Fibroblast of lung (primary cell): ENCODE measurements at regions not wholly inside any gene's neighbourhood (a gene's known extent, or its start where the extent isn't known, plus 50 kb on each side); places are given as distances from the start of the nearest gene placed in this dataset.

Experiments
- DNase-seq, 2 donors: peaks; one replicate each; pipeline versions ENCODE4 v3.0.0 to v3.0.0-alpha.2; 2010; ENCODE audit warnings: low read depth in 2 of 2
- H2AFZ ChIP-seq: 2 replicates; pipeline ENCODE4 v1.5.1; 2012; ENCODE audit warnings: low read length, control low read depth, inconsistent platforms
- H3K27ac ChIP-seq: 2 replicates; pipeline ENCODE4 v1.5.1; 2011; ENCODE audit warnings: low read length, control low read depth; ENCODE audit not compliant: insufficient read depth
- H3K27me3 ChIP-seq: 2 replicates; pipeline ENCODE4 v1.5.1; 2011; ENCODE audit warnings: mild to moderate bottlenecking, low read length; ENCODE audit not compliant: control insufficient read depth, insufficient read depth
- H3K36me3 ChIP-seq: 2 replicates; pipeline ENCODE4 v1.5.1; 2011; ENCODE audit warnings: low read length; ENCODE audit not compliant: control insufficient read depth, insufficient read depth
- H3K4me1 ChIP-seq: 2 replicates; pipeline ENCODE4 v1.5.1; 2011; ENCODE audit warnings: low read length; ENCODE audit not compliant: control insufficient read depth, insufficient read depth; ENCODE audit errors: extremely low read depth
- H3K4me2 ChIP-seq: 2 replicates; pipeline ENCODE4 v1.5.1; 2011; ENCODE audit warnings: low read length, control low read depth; ENCODE audit not compliant: insufficient read depth; ENCODE audit errors: extremely low read depth
- H3K4me3 ChIP-seq, 4 experiments: fragments of 200-600 bp in 1 of 4; sonication (generic) in 1 of 4; replicated peaks in 1 of 4; 2 replicates each; pipeline ENCODE4 v1.5.1; 2011 to 2016; ENCODE audit warnings: low read length in 4 of 4, low read depth in 3 of 4, mild to moderate bottlenecking in 3 of 4, control low read depth in 2 of 4, inconsistent platforms in 1 of 4, mixed read lengths in 1 of 4; ENCODE audit not compliant: insufficient read depth in 1 of 4; ENCODE audit errors: control extremely low read depth in 1 of 4
- H3K79me2 ChIP-seq: 2 replicates; pipeline ENCODE4 v1.5.1; 2012; ENCODE audit warnings: mild to moderate bottlenecking, low read length, inconsistent platforms; ENCODE audit not compliant: control insufficient read depth, insufficient read depth
- H3K9ac ChIP-seq: 2 replicates; pipeline ENCODE4 v1.5.1; 2011; ENCODE audit warnings: mild to moderate bottlenecking, low read length, control low read depth; ENCODE audit not compliant: insufficient read depth
- H3K9me3 ChIP-seq: 2 replicates; pipeline ENCODE4 v1.5.1; 2012; ENCODE audit warnings: low read depth, low read length; ENCODE audit not compliant: control insufficient read depth, insufficient read depth
- H4K20me1 ChIP-seq: 2 replicates; pipeline ENCODE4 v1.5.1; 2011; ENCODE audit warnings: low read length; ENCODE audit not compliant: control insufficient read depth, insufficient read depth; ENCODE audit errors: extremely low read depth
- EZH2 ChIP-seq: IDR thresholded peaks from 2 replicates; pipeline ENCODE4 v1.5.1; 2012; ENCODE audit warnings: low read length, control low read depth, mild to moderate bottlenecking; ENCODE audit errors: missing control alignments
- TF ChIP-seq, protein P1 (sequence below), 2 donors: IDR thresholded peaks in 1 of 2; conservative IDR thresholded peaks in 1 of 2; 1 replicate in 1 of 2; 2 replicates in 1 of 2; pipeline ENCODE4 v1.5.1; 2011 to 2012; ENCODE audit warnings: low read length in 2 of 2, control low read depth in 1 of 2, inconsistent platforms in 1 of 2, low read depth in 1 of 2, mild to moderate bottlenecking in 1 of 2

DNA sequence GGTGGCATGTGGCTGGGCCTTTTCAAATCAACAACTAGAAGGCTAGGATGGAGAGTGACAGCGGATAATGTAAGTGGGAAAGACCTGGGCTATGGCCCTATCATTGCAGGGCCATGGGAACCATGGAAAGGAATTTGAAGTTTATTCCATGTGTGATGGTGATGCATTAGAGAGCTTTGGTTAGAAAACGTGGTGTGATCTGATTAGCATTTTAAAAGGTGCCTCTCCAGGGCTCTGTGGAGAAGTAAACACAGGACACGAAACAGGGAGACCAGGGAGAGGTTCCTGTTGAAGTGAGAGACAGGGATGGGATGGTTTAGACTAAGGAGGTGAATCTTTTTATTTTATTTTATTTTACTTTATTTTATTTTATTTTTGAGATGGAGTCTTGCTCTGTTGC lies 749.5 kb downstream of the GATA3 start:
- no peaks in the 10 kb centered on the region for H3K36me3 ChIP-seq
- H3K4me2 ChIP-seq, result no peak overlapping the region
- H3K4me3 ChIP-seq, result no peak overlapping the region
- H3K9ac ChIP-seq, result no peak overlapping the region
- H3K27me3 ChIP-seq, result no peaks in the 10 kb centered on the region
- no peaks in the 10 kb centered on the region for H3K4me1 ChIP-seq
- TF ChIP-seq, protein P1, sequence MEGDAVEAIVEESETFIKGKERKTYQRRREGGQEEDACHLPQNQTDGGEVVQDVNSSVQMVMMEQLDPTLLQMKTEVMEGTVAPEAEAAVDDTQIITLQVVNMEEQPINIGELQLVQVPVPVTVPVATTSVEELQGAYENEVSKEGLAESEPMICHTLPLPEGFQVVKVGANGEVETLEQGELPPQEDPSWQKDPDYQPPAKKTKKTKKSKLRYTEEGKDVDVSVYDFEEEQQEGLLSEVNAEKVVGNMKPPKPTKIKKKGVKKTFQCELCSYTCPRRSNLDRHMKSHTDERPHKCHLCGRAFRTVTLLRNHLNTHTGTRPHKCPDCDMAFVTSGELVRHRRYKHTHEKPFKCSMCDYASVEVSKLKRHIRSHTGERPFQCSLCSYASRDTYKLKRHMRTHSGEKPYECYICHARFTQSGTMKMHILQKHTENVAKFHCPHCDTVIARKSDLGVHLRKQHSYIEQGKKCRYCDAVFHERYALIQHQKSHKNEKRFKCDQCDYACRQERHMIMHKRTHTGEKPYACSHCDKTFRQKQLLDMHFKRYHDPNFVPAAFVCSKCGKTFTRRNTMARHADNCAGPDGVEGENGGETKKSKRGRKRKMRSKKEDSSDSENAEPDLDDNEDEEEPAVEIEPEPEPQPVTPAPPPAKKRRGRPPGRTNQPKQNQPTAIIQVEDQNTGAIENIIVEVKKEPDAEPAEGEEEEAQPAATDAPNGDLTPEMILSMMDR (conservative IDR thresholded peaks at IDR 0.05 in 1 of 2, IDR thresholded peaks at IDR 0.05 in 1 of 2; ENCODE audit: low read depth in 1 of 2, low read length in 2 of 2), result no peak
- no peak for TF ChIP-seq EZH2
- no peaks in the 10 kb centered on the region for H4K20me1 ChIP-seq
- no peak overlapping the region for H3K27ac ChIP-seq
- no peaks in the 10 kb centered on the region for H3K9me3 ChIP-seq
- DNase-seq, result no peak
- no peak overlapping the region for H2AFZ ChIP-seq
- H3K79me2 ChIP-seq, result no peaks in the 10 kb centered on the region

DNA sequence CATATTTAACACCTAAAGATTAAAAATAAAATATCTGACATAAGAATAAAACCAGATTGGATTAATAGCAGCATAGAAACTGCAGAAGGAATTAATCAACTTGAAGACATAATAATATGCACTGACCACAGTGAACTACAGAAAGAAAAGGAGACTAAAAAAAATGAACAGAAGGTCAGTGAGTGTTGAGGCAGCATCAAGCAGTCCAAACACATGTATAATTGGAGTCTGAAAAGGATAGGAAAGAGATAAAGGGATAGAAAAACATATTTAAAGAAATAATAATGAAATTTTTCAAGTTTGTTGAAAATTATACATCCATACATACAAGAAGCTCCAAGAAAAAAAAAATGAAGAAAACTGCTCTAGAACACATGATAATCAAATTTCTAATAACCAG lies 756.2 kb downstream of the GATA3 start:
- no peaks in the 10 kb centered on the region for H3K79me2 ChIP-seq
- H2AFZ ChIP-seq, result no peak overlapping the region
- no peak overlapping the region for H3K4me2 ChIP-seq
- no peaks in the 10 kb centered on the region for H3K4me1 ChIP-seq
- DNase-seq, result no peak
- no peak overlapping the region for H3K9ac ChIP-seq
- no peak overlapping the region for H3K4me3 ChIP-seq
- H4K20me1 ChIP-seq, result no peaks in the 10 kb centered on the region
- no peaks in the 10 kb centered on the region for H3K9me3 ChIP-seq
- H3K36me3 ChIP-seq, result no peaks in the 10 kb centered on the region
- no peak for TF ChIP-seq EZH2
- TF ChIP-seq, protein P1 (conservative IDR thresholded peaks at IDR 0.05 in 1 of 2, IDR thresholded peaks at IDR 0.05 in 1 of 2; ENCODE audit: low read depth in 1 of 2, low read length in 2 of 2), result no peak
- H3K27ac ChIP-seq, result no peak overlapping the region
- H3K27me3 ChIP-seq, result no peaks in the 10 kb centered on the region

DNA sequence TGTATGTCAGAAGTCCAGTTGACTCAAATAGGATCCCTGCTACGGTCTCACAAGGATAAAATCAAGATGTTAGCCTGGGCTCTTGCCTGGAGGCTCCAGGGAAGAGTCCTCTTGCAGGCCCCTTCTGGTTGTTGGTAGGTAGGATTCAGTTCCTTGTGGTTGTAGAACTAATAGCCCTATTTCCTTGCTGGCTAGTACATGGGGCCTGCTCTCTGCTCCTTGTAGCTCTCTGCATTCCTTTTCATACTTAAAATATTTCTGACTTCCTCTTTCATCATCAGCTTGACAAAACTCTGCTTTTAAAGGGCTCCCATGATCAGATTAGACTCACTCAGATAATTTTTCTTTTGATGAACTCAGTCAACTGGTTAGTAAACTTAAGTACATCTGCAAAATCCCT lies 756.7 kb downstream of the GATA3 start:
- Histone ChIP-seq H3K4me3 (no peak overlapping the region), H2AFZ (no peak overlapping the region), H3K9ac (no peak overlapping the region), H3K79me2 (no peaks in the 10 kb centered on the region), H3K4me1 (no peaks in the 10 kb centered on the region), H3K9me3 (no peaks in the 10 kb centered on the region), H3K27ac (no peak overlapping the region), H3K36me3 (no peaks in the 10 kb centered on the region), H4K20me1 (no peaks in the 10 kb centered on the region), H3K4me2 (no peak overlapping the region), H3K27me3 (no peaks in the 10 kb centered on the region)
- no peak for TF ChIP-seq EZH2
- TF ChIP-seq, protein P1 (conservative IDR thresholded peaks at IDR 0.05 in 1 of 2, IDR thresholded peaks at IDR 0.05 in 1 of 2; ENCODE audit: low read depth in 1 of 2, low read length in 2 of 2), result no peak
- peak in 1 of 2 donors; percentile 3 for DNase-seq
